ENCODE measurements at regions not wholly inside any gene's neighbourhood (a gene's known extent, or its start where the extent isn't known, plus 50 kb on each side); places are given as distances from the start of the nearest gene placed in this dataset.

- H3K18ac ChIP-seq (ENCODE audit: extremely low read depth, low read length): no peak overlapping the region
- no peak overlapping the region for H2BK20ac ChIP-seq (ENCODE audit: low read length)
- TF ChIP-seq FOSL1 (IDR thresholded peaks at IDR 0.05; ENCODE audit: insufficient read depth, low read depth, low read length) (no peak), POLR2A (IDR thresholded peaks at IDR 0.05; ENCODE audit: control extremely low read depth in 1 of 2, low read depth in 2 of 2, low read length in 2 of 2) (no peak), CTCF (IDR thresholded peaks at IDR 0.05; ENCODE audit: control extremely low read depth in 1 of 3, insufficient read depth in 1 of 3, low read depth in 1 of 3, low read length in 3 of 3) (no peak), SIRT6 (IDR thresholded peaks at IDR 0.05; ENCODE audit: low read length) (no peak), RNF2 (IDR thresholded peaks at IDR 0.05; ENCODE audit: borderline replicate concordance, low read depth, low read length, missing control alignments, poor library complexity, severe bottlenecking) (no peak)
- no peak overlapping the region for H4K8ac ChIP-seq (ENCODE audit: extremely low read depth, insufficient read depth, low read length)
- peak overlapping the region; percentile 86; the same call in 1 of the 2 replicates for H2AFZ ChIP-seq (ENCODE audit: low read length)
- no peak overlapping the region for H4K91ac ChIP-seq (replicated peaks; ENCODE audit: insufficient read length, low read length)
- H3K27me3 ChIP-seq (replicated peaks in 1 of 4; ENCODE audit: control insufficient read depth in 3 of 4, extremely low read depth in 1 of 4, insufficient read depth in 3 of 4, low read length in 3 of 4): no peaks in the 10 kb centered on the region
- 81% methylated on average over 9 of the region's 9 CpGs; no CpG with 5 or more reads in 1 of the 2 experiments for WGBS, 2 experiments (ENCODE audit: extremely low coverage in 1 of 2, insufficient coverage in 1 of 2, insufficient read length in 1 of 2, insufficient replicate concordance in 2 of 2, low coverage in 1 of 2, low lambda C conversion rate in 2 of 2, missing lambda C conversion rate in 1 of 2)
- CTCF ChIA-PET (ENCODE audit: partially characterized antibody): interaction anchor here (1.2 to 1.8 kb wide), 3 partner anchors 14 to 1152 kb away, joined by 3 to 8 read pairs (median 4); no protein-coding TSS in a partner anchor
- H3K79me2 ChIP-seq (ENCODE audit: control insufficient read depth in 1 of 2, insufficient read depth in 2 of 2, low read length in 2 of 2): no peaks in the 10 kb centered on the region
- no peak overlapping the region for H3K14ac ChIP-seq (ENCODE audit: insufficient read length)
- no peak overlapping the region for H3K4me3 ChIP-seq (ENCODE audit: extremely low read depth in 1 of 4, insufficient read depth in 2 of 4, low read depth in 3 of 4, low read length in 4 of 4)
- H2AK5ac ChIP-seq (ENCODE audit: low read depth, low read length): no peak overlapping the region
- H3K9me3 ChIP-seq (ENCODE audit: insufficient read depth in 2 of 2, low read depth in 1 of 2, low read length in 1 of 2): no peaks in the 10 kb centered on the region
- no peak overlapping the region for H2BK15ac ChIP-seq (ENCODE audit: low read length)
- H3K4ac ChIP-seq (replicated peaks; ENCODE audit: insufficient read length, low read depth, low read length): no peak overlapping the region
- no peaks in the 10 kb centered on the region for H3K79me1 ChIP-seq (ENCODE audit: low read depth, low read length)
- no peak overlapping the region for H2BK5ac ChIP-seq (ENCODE audit: low read depth, low read length)
- no peak overlapping the region for H3K9ac ChIP-seq (replicated peaks in 1 of 4; ENCODE audit: extremely low read depth in 1 of 4, low read depth in 3 of 4, low read length in 3 of 4)
- no peak for DNase-seq (ENCODE audit: low read depth in 1 of 2, low spot score in 2 of 2)
- H2BK120ac ChIP-seq (replicated peaks; ENCODE audit: low read depth, low read length): no peak overlapping the region
- no peak overlapping the region for H3K4me2 ChIP-seq (ENCODE audit: insufficient read depth in 1 of 2, low read depth in 2 of 2, low read length in 2 of 2)
- no peak overlapping the region for H3K56ac ChIP-seq (replicated peaks; ENCODE audit: insufficient read length, low read depth, low read length)
- H3K23ac ChIP-seq (ENCODE audit: insufficient read length): no peak overlapping the region
- H3K27ac ChIP-seq (ENCODE audit: low read depth, low read length): no peak overlapping the region
- H2BK12ac ChIP-seq (ENCODE audit: low read depth, low read length): no peak overlapping the region
- H3K23me2 ChIP-seq (ENCODE audit: low read depth, low read length): no peaks in the 10 kb centered on the region
- no peaks in the 10 kb centered on the region for H3K36me3 ChIP-seq (ENCODE audit: control insufficient read depth in 2 of 4, insufficient read depth in 4 of 4, low read length in 3 of 4)
- no peaks in the 10 kb centered on the region for H4K20me1 ChIP-seq (replicated peaks in 1 of 2; ENCODE audit: control insufficient read depth in 1 of 2, insufficient read depth in 2 of 2, low read length in 2 of 2)
- no peak overlapping the region for H4K5ac ChIP-seq (ENCODE audit: insufficient read length, low read depth, low read length)
- POLR2A ChIA-PET (ENCODE audit: partially characterized antibody): no interaction called here
- peaks cover 0 to 3% (median under 1%) of the 10 kb centered on the region in 4 experiments; a peak in 1 of 7 replicates for H3K4me1 ChIP-seq (replicated peaks in 1 of 4; ENCODE audit: control insufficient read depth in 3 of 4, insufficient read depth in 4 of 4, low read length in 3 of 4)
- FAIRE-seq: peak; percentile 19
Observed at GRCh38 chr13:22789027-22789593, 391.7 kb upstream of the SGCG start.
